ENCODE measurements at regions not wholly inside any gene's neighbourhood (a gene's known extent, or its start where the extent isn't known, plus 50 kb on each side); places are given as distances from the start of the nearest gene placed in this dataset.

DNA sequence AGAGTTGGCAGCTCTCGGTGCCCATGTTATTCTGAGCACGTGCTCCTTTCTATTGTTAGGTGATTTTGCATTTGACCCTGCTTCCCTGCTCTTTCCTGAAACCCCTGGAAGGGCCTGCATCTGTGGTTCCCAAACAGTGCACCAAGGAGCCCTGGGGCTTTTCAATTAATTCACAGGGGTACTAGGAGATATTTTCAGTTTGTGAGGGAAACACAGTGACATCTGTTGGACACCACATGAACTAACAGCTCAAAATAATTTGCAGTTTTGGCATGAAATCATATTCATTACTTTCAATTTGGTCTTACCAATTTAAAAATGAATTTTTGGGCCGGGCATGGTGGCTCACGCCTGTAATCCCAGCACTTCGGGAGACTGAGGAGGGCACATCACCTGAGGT lies 156.6 kb downstream of the GATB start:
- DNase-seq (ENCODE audit: low read depth, low spot score): peak; percentile 47

DNA sequence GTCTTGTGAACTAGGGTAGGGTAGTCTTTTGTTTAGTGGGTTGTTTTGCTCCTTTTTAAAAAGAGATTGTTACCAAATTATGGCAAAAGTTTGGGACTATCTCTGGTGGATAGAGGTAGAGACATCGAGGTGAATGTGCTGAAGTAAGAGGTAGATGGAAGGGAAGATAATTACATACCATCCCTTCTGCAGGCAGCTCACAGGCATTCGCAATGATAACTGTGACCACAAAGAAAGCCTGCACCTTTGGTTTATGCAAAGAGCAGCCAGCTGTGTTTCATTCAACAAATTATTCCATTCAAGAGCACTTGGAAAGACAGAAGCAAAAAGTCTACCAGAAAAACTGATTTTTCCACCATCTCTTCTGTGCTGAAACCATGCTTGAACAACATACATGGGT lies 155.6 kb downstream of the GATB start:
- no peak for DNase-seq (ENCODE audit: low read depth, low spot score)

DNA sequence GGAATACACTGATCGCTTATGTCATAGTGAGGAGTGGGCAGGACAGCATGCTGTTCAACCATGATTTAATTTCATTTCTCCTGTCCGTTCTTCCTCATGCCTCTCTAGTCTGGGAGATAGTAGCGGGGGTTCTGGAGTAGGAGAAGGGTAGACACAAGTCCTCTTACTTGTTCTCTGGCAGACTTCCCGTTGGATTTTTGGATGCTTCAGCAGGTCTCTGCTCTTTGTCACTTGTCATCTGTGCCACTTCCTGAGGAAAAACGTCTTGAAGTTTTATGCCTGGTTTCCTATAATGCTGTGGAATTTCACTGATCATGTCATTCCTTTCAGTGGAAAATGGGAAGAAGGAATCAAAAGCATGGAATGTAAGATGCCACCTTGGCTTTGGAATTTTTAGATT lies 154.7 kb downstream of the GATB start:
- DNase-seq (ENCODE audit: low read depth, low spot score): no peak

DNA sequence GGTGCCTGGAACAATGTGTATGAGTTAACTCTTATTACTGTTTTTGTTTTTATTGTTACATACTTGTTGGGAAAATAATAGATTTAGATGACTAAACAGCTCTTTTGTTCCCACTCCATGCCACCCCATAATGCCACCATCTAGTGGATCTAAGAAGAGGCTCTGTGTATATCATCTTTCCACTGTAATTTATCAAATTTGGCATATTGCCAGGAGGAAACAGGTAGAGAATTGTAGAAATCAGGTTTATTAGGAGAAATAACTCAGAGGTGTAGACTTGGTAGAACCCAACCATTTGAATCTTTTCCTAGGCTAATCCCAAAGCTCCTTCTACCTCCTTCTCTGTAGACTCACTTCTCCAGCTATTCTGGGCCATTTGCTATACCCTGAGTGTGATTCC lies 150.6 kb downstream of the GATB start:
- DNase-seq (ENCODE audit: low read depth, low spot score): no peak

DNA sequence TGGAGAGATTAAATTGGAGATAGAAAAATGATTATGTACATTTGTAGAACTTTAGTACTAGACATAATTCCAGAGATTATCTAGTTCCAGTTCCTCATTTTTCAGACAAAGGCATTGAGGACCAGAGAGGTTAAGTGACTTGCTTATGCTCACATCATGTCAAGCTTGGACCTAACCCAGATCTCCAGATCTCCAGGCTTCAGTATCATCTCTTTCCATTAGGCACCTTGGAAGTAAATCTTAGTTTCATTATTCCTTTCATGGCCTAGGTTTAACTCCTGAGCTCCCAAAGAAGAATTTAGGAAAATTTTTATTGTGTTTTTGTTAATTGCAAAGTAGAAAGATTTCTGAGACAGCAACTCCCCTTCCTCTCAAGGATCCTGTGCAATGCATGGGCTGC lies 148.8 kb downstream of the GATB start:
- no peak for DNase-seq (ENCODE audit: low read depth, low spot score)

DNA sequence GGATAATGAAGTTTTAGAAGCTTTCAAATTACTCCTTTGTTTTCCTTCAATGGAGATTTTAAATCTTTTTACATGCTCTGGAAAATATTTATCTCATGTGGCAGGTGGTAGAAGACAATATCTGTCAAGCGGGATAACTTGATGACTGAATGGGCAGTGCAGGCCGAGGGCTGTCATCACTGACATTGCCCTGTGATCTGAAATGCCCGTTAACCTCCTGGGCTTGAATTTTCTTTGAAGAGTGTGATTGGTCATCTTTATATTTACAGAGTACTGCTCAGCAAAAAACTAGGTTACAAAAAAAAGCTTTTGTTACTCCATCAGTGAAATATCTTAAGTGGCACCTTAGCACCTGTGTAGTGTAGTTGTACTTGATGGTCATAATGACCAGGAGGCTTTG lies 147.5 kb downstream of the GATB start:
- no peak for DNase-seq (ENCODE audit: low read depth, low spot score)

DNA sequence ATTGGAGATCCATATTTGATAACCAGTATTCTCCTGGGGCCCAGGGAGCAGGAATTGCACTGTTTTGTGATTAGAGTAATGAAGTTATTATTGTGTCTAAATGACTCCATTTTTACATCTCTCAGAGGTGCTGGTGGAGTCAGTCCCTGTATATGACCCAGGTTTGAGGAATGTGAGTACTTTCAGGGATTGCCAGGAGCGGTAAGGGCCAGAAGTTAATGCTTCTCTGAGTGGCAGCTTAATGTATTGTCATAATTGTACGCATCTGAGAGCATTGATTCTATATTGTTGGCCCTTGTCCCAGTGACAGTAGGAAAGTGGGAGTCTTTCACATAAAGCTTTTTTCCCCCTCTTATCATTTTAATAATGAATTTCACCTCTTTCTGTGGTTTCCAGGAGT lies 146.2 kb downstream of the GATB start:
- peak; percentile 24 for DNase-seq (ENCODE audit: low read depth, low spot score)

DNA sequence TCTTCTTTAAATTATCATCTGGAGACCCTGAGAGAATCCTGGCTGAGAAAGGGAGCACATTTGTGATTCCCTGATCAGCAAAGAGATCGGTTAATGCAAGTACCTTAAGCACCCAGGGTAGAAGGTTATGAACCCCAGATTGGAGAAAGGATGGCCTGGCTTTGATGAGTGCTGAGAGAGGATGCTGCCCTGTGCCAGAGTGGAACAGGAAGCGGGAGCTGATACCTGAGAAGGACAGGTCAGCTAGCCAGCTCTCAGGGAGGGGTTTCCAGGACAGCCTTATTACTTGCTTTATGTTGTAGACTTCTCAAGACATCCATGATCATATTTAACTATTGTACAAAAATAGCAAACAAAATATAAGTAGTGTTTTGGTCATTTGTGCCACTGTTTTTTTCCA lies 141.9 kb downstream of the GATB start:
- no peak for DNase-seq (ENCODE audit: low read depth, low spot score)

DNA sequence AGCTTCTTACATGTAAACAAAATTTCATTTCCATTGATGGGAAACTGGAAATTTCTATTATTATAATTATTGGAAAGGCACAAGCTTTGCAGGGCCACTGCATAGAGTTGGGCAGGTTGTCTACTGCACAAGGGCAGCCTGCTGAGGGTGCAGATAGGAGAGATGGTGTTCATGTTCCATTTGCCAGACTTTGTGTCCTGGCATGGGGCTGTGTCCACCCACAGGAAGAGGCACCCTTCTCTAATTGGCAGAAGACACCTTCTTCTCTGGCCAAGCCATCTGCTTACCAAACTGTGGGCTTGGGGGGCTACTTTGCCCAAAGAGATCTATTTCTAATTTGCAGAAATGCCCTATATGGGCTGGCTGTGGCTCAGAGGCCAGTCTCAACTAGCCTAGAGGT lies 140.7 kb downstream of the GATB start:
- DNase-seq (ENCODE audit: low read depth, low spot score): no peak

Measured in astrocyte of the hippocampus (primary cell).